ENCODE measurements at regions not wholly inside any gene's neighbourhood (a gene's known extent, or its start where the extent isn't known, plus 50 kb on each side); places are given as distances from the start of the nearest gene placed in this dataset.
A peak's percentile ranks its signal among the peaks of the same experiment; 100 is the strongest.

- no peak for TF ChIP-seq CTCF (IDR thresholded peaks at IDR 0.05; ENCODE audit: unreplicated experiment in 3 of 3)
- H3K9me3 Mint-ChIP-seq: peaks cover 10% of the 10 kb centered on the region
- H3K27me3 Mint-ChIP-seq (ENCODE audit: low read depth): no peaks in the 10 kb centered on the region
- no peak overlapping the region for H3K4me3 Mint-ChIP-seq
- H3K36me3 Mint-ChIP-seq (ENCODE audit: low read depth): no peaks in the 10 kb centered on the region
- peaks cover 5% of the 10 kb centered on the region for H3K4me1 Mint-ChIP-seq
- H3K27ac Mint-ChIP-seq: peak overlapping the region in 1 of 3 experiments; percentile 52
Observed at GRCh38 chr14:84107835-84108343, 1422.1 kb upstream of the FLRT2 start.

GRCh38 chr14:84108746-84109457, 1421.0 kb upstream of the FLRT2 start:
- no peak for TF ChIP-seq CTCF (IDR thresholded peaks at IDR 0.05; ENCODE audit: unreplicated experiment in 3 of 3)
- Mint-ChIP-seq H3K9me3 (peaks cover 16% of the 10 kb centered on the region), H3K36me3 (ENCODE audit: low read depth) (no peaks in the 10 kb centered on the region)

GRCh38 chr14:84112589-84112988, 1417.4 kb upstream of the FLRT2 start:
- Mint-ChIP-seq H3K27me3 (ENCODE audit: low read depth) (no peaks in the 10 kb centered on the region), H3K27ac (no peak overlapping the region), H3K9me3 (peaks cover 14% of the 10 kb centered on the region), H3K4me1 (peaks cover 5% of the 10 kb centered on the region), H3K36me3 (ENCODE audit: low read depth) (no peaks in the 10 kb centered on the region), H3K4me3 (no peak overlapping the region)
- no peak for TF ChIP-seq CTCF (IDR thresholded peaks at IDR 0.05; ENCODE audit: unreplicated experiment in 3 of 3)

More at GRCh38 chr14:84108746-84109457, 1421.0 kb upstream of the FLRT2 start:
- Mint-ChIP-seq H3K27ac (no peak overlapping the region), H3K4me1 (peaks cover 5% of the 10 kb centered on the region), H3K27me3 (ENCODE audit: low read depth) (no peaks in the 10 kb centered on the region), H3K4me3 (no peak overlapping the region)

GRCh38 chr14:84125676-84126075, 1404.3 kb upstream of the FLRT2 start:
- Mint-ChIP-seq H3K27me3 (ENCODE audit: low read depth) (no peaks in the 10 kb centered on the region), H3K9me3 (no peaks in the 10 kb centered on the region), H3K36me3 (ENCODE audit: low read depth) (no peaks in the 10 kb centered on the region), H3K4me1 (no peaks in the 10 kb centered on the region), H3K4me3 (no peak overlapping the region), H3K27ac (no peak overlapping the region)
- no peak for TF ChIP-seq CTCF (IDR thresholded peaks at IDR 0.05; ENCODE audit: unreplicated experiment in 3 of 3)

GRCh38 chr14:84127495-84127894, 1402.4 kb upstream of the FLRT2 start:
- H3K27ac Mint-ChIP-seq: no peak overlapping the region
- no peaks in the 10 kb centered on the region for H3K9me3 Mint-ChIP-seq
- no peak for TF ChIP-seq CTCF (IDR thresholded peaks at IDR 0.05; ENCODE audit: unreplicated experiment in 3 of 3)
- no peak overlapping the region for H3K4me3 Mint-ChIP-seq
- H3K4me1 Mint-ChIP-seq: no peaks in the 10 kb centered on the region
- no peaks in the 10 kb centered on the region for H3K27me3 Mint-ChIP-seq (ENCODE audit: low read depth)
- no peaks in the 10 kb centered on the region for H3K36me3 Mint-ChIP-seq (ENCODE audit: low read depth)

- no peaks in the 10 kb centered on the region for H3K36me3 Mint-ChIP-seq (ENCODE audit: low read depth)
- H3K4me1 Mint-ChIP-seq: no peaks in the 10 kb centered on the region
- H3K27me3 Mint-ChIP-seq (ENCODE audit: low read depth): no peaks in the 10 kb centered on the region
- no peaks in the 10 kb centered on the region for H3K9me3 Mint-ChIP-seq
- no peak overlapping the region for H3K27ac Mint-ChIP-seq
- no peak for TF ChIP-seq CTCF (IDR thresholded peaks at IDR 0.05; ENCODE audit: unreplicated experiment in 3 of 3)
- H3K4me3 Mint-ChIP-seq: no peak overlapping the region
Observed at GRCh38 chr14:84128050-84128449, 1401.9 kb upstream of the FLRT2 start.
